H9 (cell line): ENCODE measurements at regions not wholly inside any gene's neighbourhood (a gene's known extent, or its start where the extent isn't known, plus 50 kb on each side); places are given as distances from the start of the nearest gene placed in this dataset.

ENCODE experiments used
- DNase-seq: peaks from one replicate; pipeline ENCODE4 v3.0.0-alpha.2; 2017
- H2AFZ ChIP-seq: one replicate; pipeline ENCODE4 v1.6.1; 2013; ENCODE audit warnings: mild to moderate bottlenecking, low read length, control low read depth, moderate library complexity
- H2AK5ac ChIP-seq: 2 replicates; pipeline ENCODE4 v1.6.1; 2013; ENCODE audit warnings: low read length, control low read depth, mixed read lengths; ENCODE audit not compliant: insufficient read length
- H2BK120ac ChIP-seq: one replicate; pipeline ENCODE4 v1.6.1; 2013; ENCODE audit warnings: low read depth, mild to moderate bottlenecking, low read length, control low read depth, inconsistent platforms; ENCODE audit not compliant: poor library complexity, severe bottlenecking
- H2BK12ac ChIP-seq: 2 replicates; pipeline ENCODE4 v1.6.1; 2013; ENCODE audit warnings: low read length, control low read depth, mixed read lengths, low read depth; ENCODE audit not compliant: insufficient read length
- H2BK15ac ChIP-seq: 2 replicates; pipeline ENCODE4 v1.6.1; 2013; ENCODE audit warnings: low read depth, low read length, control low read depth
- H2BK20ac ChIP-seq: one replicate; pipeline ENCODE4 v1.6.1; 2013; ENCODE audit warnings: low read depth, mild to moderate bottlenecking, low read length, control low read depth, inconsistent platforms; ENCODE audit not compliant: poor library complexity, severe bottlenecking
- H2BK5ac ChIP-seq: 2 replicates; pipeline ENCODE4 v1.6.1; 2013; ENCODE audit warnings: low read length, control low read depth, mixed read lengths; ENCODE audit not compliant: insufficient read length
- H3K14ac ChIP-seq: 2 replicates; pipeline ENCODE4 v1.6.1; 2013; ENCODE audit warnings: low read length, control low read depth; ENCODE audit not compliant: insufficient read depth
- H3K18ac ChIP-seq: 2 replicates; pipeline ENCODE4 v1.6.1; 2013; ENCODE audit warnings: low read depth, mild to moderate bottlenecking, mixed read lengths, low read length, control low read depth; ENCODE audit not compliant: insufficient read length
- H3K23ac ChIP-seq: 2 replicates; pipeline ENCODE4 v1.6.1; 2013; ENCODE audit warnings: low read length, control low read depth, mixed read lengths, low read depth; ENCODE audit not compliant: insufficient read length
- H3K23me2 ChIP-seq: 2 replicates; pipeline ENCODE4 v1.6.1; 2013; ENCODE audit warnings: low read depth, mild to moderate bottlenecking, mixed read lengths, low read length, control low read depth; ENCODE audit not compliant: insufficient read length, poor library complexity, severe bottlenecking
- H3K27ac ChIP-seq: 2 replicates; pipeline ENCODE4 v1.5.1; 2013; ENCODE audit warnings: low read length, control low read depth, mixed read lengths, low read depth; ENCODE audit not compliant: insufficient read length
- H3K27me3 ChIP-seq: 2 replicates; pipeline ENCODE4 v1.6.1; 2013; ENCODE audit warnings: low read length, control low read depth, inconsistent platforms; ENCODE audit not compliant: insufficient read depth
- H3K4ac ChIP-seq: 2 replicates; pipeline ENCODE4 v1.6.1; 2013; ENCODE audit warnings: low read depth, mild to moderate bottlenecking, control low read depth, inconsistent platforms, low read length, moderate library complexity
- H3K4me1 ChIP-seq: 2 replicates; pipeline ENCODE4 v1.6.1; 2013; ENCODE audit warnings: low read length, control low read depth, inconsistent platforms; ENCODE audit not compliant: insufficient read depth
- H3K4me2 ChIP-seq: 2 replicates; pipeline ENCODE4 v1.6.1; 2013; ENCODE audit warnings: low read length, control low read depth, mixed read lengths; ENCODE audit not compliant: insufficient read length, insufficient read depth
- H3K56ac ChIP-seq: 2 replicates; pipeline ENCODE4 v1.6.1; 2013; ENCODE audit warnings: low read depth, mild to moderate bottlenecking, mixed read lengths, low read length, control low read depth; ENCODE audit not compliant: insufficient read length
- H3K79me1 ChIP-seq: 2 replicates; pipeline ENCODE4 v1.6.1; 2013; ENCODE audit warnings: low read depth, mild to moderate bottlenecking, moderate library complexity, low read length, control low read depth, inconsistent platforms; ENCODE audit not compliant: insufficient read depth, poor library complexity, severe bottlenecking
- H3K79me2 ChIP-seq: 2 replicates; pipeline ENCODE4 v1.6.1; 2013; ENCODE audit warnings: low read length, control low read depth, inconsistent platforms; ENCODE audit not compliant: insufficient read depth
- H3K9ac ChIP-seq: 2 replicates; pipeline ENCODE4 v1.6.1; 2013; ENCODE audit warnings: low read length, control low read depth, mixed read lengths; ENCODE audit not compliant: insufficient read length; ENCODE audit errors: extremely low read depth
- H3K9me3 ChIP-seq: one replicate; pipeline ENCODE4 v1.6.1; 2013; ENCODE audit warnings: low read depth, low read length, inconsistent platforms; ENCODE audit not compliant: control insufficient read depth
- H3T11ph ChIP-seq: one replicate; pipeline ENCODE4 v1.6.1; 2013; ENCODE audit warnings: mild to moderate bottlenecking, low read length, control low read depth, inconsistent platforms
- H4K20me1 ChIP-seq: one replicate; pipeline ENCODE4 v1.6.1; 2013; ENCODE audit not compliant: control insufficient read depth, insufficient read length, insufficient read depth
- H4K5ac ChIP-seq: 2 replicates; pipeline ENCODE4 v1.6.1; 2013; ENCODE audit warnings: low read depth, mild to moderate bottlenecking, mixed read lengths, low read length, control low read depth; ENCODE audit not compliant: insufficient read length
- H4K8ac ChIP-seq: replicated peaks from 2 replicates; pipeline ENCODE4 v1.6.1; 2013; ENCODE audit warnings: low read length, control low read depth, mixed read lengths, low read depth; ENCODE audit not compliant: insufficient read length
- H4K91ac ChIP-seq: 2 replicates; pipeline ENCODE4 v1.6.1; 2013; ENCODE audit warnings: low read depth, mild to moderate bottlenecking, moderate library complexity, mixed read lengths, low read length, control low read depth; ENCODE audit not compliant: insufficient read length
- H3K27ac Mint-ChIP-seq, 3 experiments: 2 replicates in 2 of 3; 3 replicates in 1 of 3; pipeline ENCODE4 v1.8.0; 2020 to 2021; ENCODE audit warnings: mixed read lengths in 3 of 3, mild to moderate bottlenecking in 1 of 3, moderate library complexity in 1 of 3
- H3K27me3 Mint-ChIP-seq: 2 replicates; pipeline ENCODE4 v1.8.0; 2021; ENCODE audit warnings: low read depth, mild to moderate bottlenecking, moderate library complexity, mixed read lengths
- H3K36me3 Mint-ChIP-seq, 3 experiments: 2 replicates in 2 of 3; 3 replicates in 1 of 3; pipeline ENCODE4 v1.8.0; 2020 to 2021; ENCODE audit warnings: low read depth in 3 of 3, mixed read lengths in 3 of 3; ENCODE audit not compliant: insufficient read depth in 1 of 3
- H3K4me1 Mint-ChIP-seq, 2 experiments: 2 replicates each; pipeline ENCODE4 v1.8.0; 2020; ENCODE audit warnings: mixed read lengths in 2 of 2
- H3K4me3 Mint-ChIP-seq, 2 experiments: 2 replicates in 1 of 2; 3 replicates in 1 of 2; pipeline ENCODE4 v1.8.0; 2020 to 2021; ENCODE audit warnings: mild to moderate bottlenecking in 2 of 2, mixed read lengths in 2 of 2, moderate library complexity in 1 of 2
- H3K9me3 Mint-ChIP-seq, 2 experiments: 2 replicates in 1 of 2; 3 replicates in 1 of 2; pipeline ENCODE4 v1.8.0; 2020; ENCODE audit warnings: mild to moderate bottlenecking in 2 of 2, mixed read lengths in 2 of 2, moderate library complexity in 1 of 2
- CTCF ChIP-seq: fragments of 200-600 bp; sonication (generic); conservative IDR thresholded peaks from 3 replicates; pipeline ENCODE4 v1.8.0; 2021; ENCODE audit warnings: antibody characterized with exemption, mild to moderate bottlenecking
- WGBS: extraction: QIAGEN DNeasy Blood & Tissue Kit; methylation state at CpG from one replicate; pipeline ENCODE4 v1.1.7; 2013; ENCODE audit warnings: missing lambda C conversion rate, low lambda C conversion rate, mixed read lengths; ENCODE audit not compliant: insufficient read length; ENCODE audit errors: extremely low coverage; 5-methylcytosine and 5-hydroxymethylcytosine counted together

- Histone ChIP-seq H3K4me1 (no peaks in the 10 kb centered on the region), H3K56ac (no peak overlapping the region), H3K27me3 (no peaks in the 10 kb centered on the region), H3K4me2 (no peak overlapping the region), H2BK15ac (no peak overlapping the region), H3T11ph (no peak overlapping the region), H2BK20ac (no peak overlapping the region), H4K8ac (no peak overlapping the region), H2BK120ac (no peak overlapping the region), H4K5ac (no peak overlapping the region), H3K23ac (no peak overlapping the region), H3K27ac (no peak overlapping the region), H3K18ac (no peak overlapping the region), H2AFZ (no peak overlapping the region), H3K79me2 (0 out of 2 replicates have a peak, but pooled peaks cover 2% of the 10 kb centered on the region), H2BK12ac (no peak overlapping the region), H2BK5ac (no peak overlapping the region), H3K4ac (no peak overlapping the region), H3K9ac (no peak overlapping the region), H4K91ac (no peak overlapping the region), H2AK5ac (no peak overlapping the region), H3K9me3 (no peaks in the 10 kb centered on the region), H3K14ac (no peak overlapping the region; the same call in 1 of the 2 replicates), H3K79me1 (no peaks in the 10 kb centered on the region), H4K20me1 (no peaks in the 10 kb centered on the region), H3K23me2 (no peaks in the 10 kb centered on the region)
- Mint-ChIP-seq H3K36me3 (no peaks in the 10 kb centered on the region), H3K9me3 (no peaks in the 10 kb centered on the region), H3K27me3 (peaks cover 13% of the 10 kb centered on the region), H3K4me1 (peaks cover 0 to 7% of the 10 kb centered on the region in 2 experiments; a peak in 2 of 4 replicates), H3K4me3 (no peak overlapping the region), H3K27ac (no peak overlapping the region)
- no CpG with 5 or more reads among the region's 6 CpGs for WGBS
- DNase-seq = no peak
- TF ChIP-seq CTCF = no peak
Measured at GRCh38 chr2:118667964-118668363, 179.5 kb downstream of the EN1 start.
